Peyer's patch (tissue), 4 donors: ENCODE measurements at regions not wholly inside any gene's neighbourhood (a gene's known extent, or its start where the extent isn't known, plus 50 kb on each side); places are given as distances from the start of the nearest gene placed in this dataset.

Experiments used
- DNase-seq, 3 donors: peaks; one replicate each; pipeline ENCODE4 v3.0.0-alpha.2; 2017 to 2019
- H3K27ac ChIP-seq, 4 donors: fragments of 200-600 bp; sonication (generic); one replicate each; pipeline ENCODE4 v1.5.1; 2016 to 2019
- H3K27me3 ChIP-seq, 2 donors: fragments of 200-600 bp; sonication (generic); one replicate each; pipeline ENCODE4 v1.5.1; 2019
- H3K36me3 ChIP-seq, 3 donors: fragments of 200-600 bp; sonication (generic); one replicate each; pipeline ENCODE4 v1.5.1; 2016 to 2019
- H3K4me1 ChIP-seq, 4 donors: fragments of 200-600 bp; sonication (generic); one replicate each; pipeline ENCODE4 v1.5.1; 2016 to 2019
- H3K4me3 ChIP-seq, 4 donors: fragments of 200-600 bp; sonication (generic); 1 replicate in 3 of 4; 2 replicates in 1 of 4; pipeline ENCODE4 v1.5.1; 2016 to 2019; ENCODE audit warnings: mild to moderate bottlenecking in 1 of 4
- H3K9me3 ChIP-seq, 4 donors: fragments of 200-600 bp; sonication (generic); one replicate each; pipeline ENCODE4 v1.5.1; 2016 to 2019; ENCODE audit warnings: mild to moderate bottlenecking in 1 of 4
- CTCF ChIP-seq, 6 experiments: fragments of 450-650 bp in 4 of 6; fragments of 200-600 bp in 2 of 6; sonication (generic) in 1 of 6; IDR thresholded peaks; one replicate each; pipeline ENCODE4 v1.5.1; 2017 to 2019; ENCODE audit warnings: antibody characterized with exemption in 6 of 6, mild to moderate bottlenecking in 3 of 6, moderate library complexity in 1 of 6
- POLR2A ChIP-seq, 2 donors: fragments of 450-650 bp; IDR thresholded peaks; one replicate each; pipeline ENCODE4 v1.5.1; 2017; ENCODE audit warnings: antibody characterized with exemption in 2 of 2, mild to moderate bottlenecking in 2 of 2, moderate library complexity in 2 of 2

DNA sequence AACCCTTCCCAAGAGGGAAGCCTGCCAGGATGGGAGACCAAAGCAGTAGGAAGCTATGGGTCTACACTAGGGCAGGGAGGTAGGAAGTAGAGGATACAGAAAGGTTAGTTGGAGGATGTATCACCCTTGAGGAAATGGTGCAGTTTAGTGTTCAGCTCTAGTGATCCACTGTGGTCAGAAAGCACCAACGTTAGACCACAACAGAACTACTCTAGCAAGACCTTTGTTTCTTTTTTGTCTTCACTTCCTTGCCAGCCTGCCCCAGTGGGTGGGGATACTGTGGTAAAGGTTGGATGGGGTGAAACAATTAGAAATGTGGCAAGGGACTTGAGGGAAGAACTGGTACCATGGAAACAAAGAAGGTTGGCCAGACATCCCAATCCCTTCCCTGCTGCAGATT, 83.3 kb downstream of the DDIT4L start:
- no peak overlapping the region for H3K4me3 ChIP-seq
- TF ChIP-seq CTCF (IDR thresholded peaks at IDR 0.05): no peak
- TF ChIP-seq POLR2A (IDR thresholded peaks at IDR 0.05): no peak
- no peaks in the 10 kb centered on the region for H3K4me1 ChIP-seq
- DNase-seq: peak in 2 of 3 donors; percentile 44 to 47
- no peaks in the 10 kb centered on the region for H3K9me3 ChIP-seq
- no peaks in the 10 kb centered on the region for H3K27me3 ChIP-seq
- no peaks in the 10 kb centered on the region for H3K36me3 ChIP-seq
- no peak overlapping the region for H3K27ac ChIP-seq

DNA sequence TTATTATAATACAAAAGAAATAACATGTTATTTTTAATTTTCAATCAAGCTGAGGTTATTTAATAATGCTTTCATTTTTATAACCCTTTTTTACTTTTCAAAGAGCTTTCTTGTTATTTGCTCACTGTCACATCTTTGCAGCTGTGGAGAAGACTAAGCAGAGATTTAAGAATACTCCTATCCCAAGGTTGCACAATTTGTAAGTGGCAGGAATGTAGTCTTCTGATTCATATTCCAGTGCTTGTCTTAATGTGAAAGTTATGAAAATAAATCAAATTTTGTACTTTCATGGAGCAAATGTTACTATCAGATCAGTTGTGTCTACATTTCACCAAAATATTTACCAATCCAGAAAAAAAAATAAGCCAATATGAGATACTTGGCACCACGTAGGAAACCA, 86.6 kb downstream of the DDIT4L start:
- DNase-seq: no peak
- Histone ChIP-seq H3K27ac (no peak overlapping the region), H3K4me1 (no peaks in the 10 kb centered on the region), H3K27me3 (no peaks in the 10 kb centered on the region), H3K4me3 (no peak overlapping the region), H3K9me3 (no peaks in the 10 kb centered on the region), H3K36me3 (no peaks in the 10 kb centered on the region)
- no peak for TF ChIP-seq CTCF (IDR thresholded peaks at IDR 0.05)
- no peak for TF ChIP-seq POLR2A (IDR thresholded peaks at IDR 0.05)

DNA sequence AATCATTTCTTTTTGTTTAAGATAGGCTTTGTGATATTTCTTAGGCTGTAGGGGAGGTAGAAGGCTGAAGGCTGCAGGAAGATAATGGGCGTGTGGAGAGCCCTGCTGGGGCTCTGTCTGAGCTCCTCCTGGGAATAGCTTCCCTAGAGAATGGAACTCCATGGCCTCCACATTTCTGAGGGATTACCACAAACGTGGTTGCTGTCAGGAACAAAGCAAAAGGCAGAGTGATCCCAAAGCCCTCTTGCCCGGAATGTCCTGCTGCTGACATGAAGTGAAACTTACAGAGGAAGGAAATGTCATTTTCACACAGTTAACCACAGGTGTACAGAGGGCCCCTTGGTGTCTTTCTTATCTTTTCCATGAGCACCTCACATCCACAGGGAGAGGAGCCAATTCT, 89.3 kb downstream of the DDIT4L start:
- no peak overlapping the region for H3K27ac ChIP-seq
- no peak overlapping the region for H3K4me3 ChIP-seq
- TF ChIP-seq POLR2A (IDR thresholded peaks at IDR 0.05): no peak
- TF ChIP-seq CTCF (IDR thresholded peaks at IDR 0.05): no peak
- H3K27me3 ChIP-seq: no peaks in the 10 kb centered on the region
- no peak for DNase-seq
- H3K9me3 ChIP-seq: no peaks in the 10 kb centered on the region
- no peaks in the 10 kb centered on the region for H3K36me3 ChIP-seq
- no peaks in the 10 kb centered on the region for H3K4me1 ChIP-seq

DNA sequence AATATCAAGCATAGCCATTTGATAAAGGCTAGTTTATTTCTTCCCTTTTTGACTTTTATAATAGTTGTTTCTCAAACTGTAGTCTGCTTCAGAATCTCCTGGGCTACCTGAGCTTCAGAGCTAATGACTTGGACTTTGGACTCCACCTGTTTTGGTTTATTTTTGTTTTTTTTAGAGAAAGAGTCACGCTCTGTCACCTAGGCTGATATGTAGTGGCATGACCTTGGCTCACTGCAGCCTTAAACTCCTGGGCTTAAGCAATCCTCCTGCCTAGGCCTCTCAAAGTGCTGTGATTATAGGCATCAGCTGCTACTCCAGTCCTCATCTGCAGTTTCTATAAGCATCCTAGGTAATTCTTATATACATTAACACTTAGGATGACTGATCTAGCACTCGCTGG, 90.5 kb downstream of the DDIT4L start:
- H3K27me3 ChIP-seq: no peaks in the 10 kb centered on the region
- no peaks in the 10 kb centered on the region for H3K9me3 ChIP-seq
- no peak overlapping the region for H3K4me3 ChIP-seq
- no peaks in the 10 kb centered on the region for H3K4me1 ChIP-seq
- TF ChIP-seq CTCF (IDR thresholded peaks at IDR 0.05) (no peak), POLR2A (IDR thresholded peaks at IDR 0.05) (no peak)
- H3K36me3 ChIP-seq: no peaks in the 10 kb centered on the region
- DNase-seq: no peak
- no peak overlapping the region for H3K27ac ChIP-seq

GRCh38 chr4:100098681-100099080, 91.6 kb downstream of the DDIT4L start:
- TF ChIP-seq POLR2A (IDR thresholded peaks at IDR 0.05): no peak
- no peak for TF ChIP-seq CTCF (IDR thresholded peaks at IDR 0.05)
- H3K27ac ChIP-seq: no peak overlapping the region
- H3K9me3 ChIP-seq: no peaks in the 10 kb centered on the region
- H3K4me1 ChIP-seq: peaks cover 0 to under 1% (median 0%) of the 10 kb centered on the region in 4 donors
- no peaks in the 10 kb centered on the region for H3K27me3 ChIP-seq
- no peak for DNase-seq
- no peaks in the 10 kb centered on the region for H3K36me3 ChIP-seq
- H3K4me3 ChIP-seq: no peak overlapping the region

DNA sequence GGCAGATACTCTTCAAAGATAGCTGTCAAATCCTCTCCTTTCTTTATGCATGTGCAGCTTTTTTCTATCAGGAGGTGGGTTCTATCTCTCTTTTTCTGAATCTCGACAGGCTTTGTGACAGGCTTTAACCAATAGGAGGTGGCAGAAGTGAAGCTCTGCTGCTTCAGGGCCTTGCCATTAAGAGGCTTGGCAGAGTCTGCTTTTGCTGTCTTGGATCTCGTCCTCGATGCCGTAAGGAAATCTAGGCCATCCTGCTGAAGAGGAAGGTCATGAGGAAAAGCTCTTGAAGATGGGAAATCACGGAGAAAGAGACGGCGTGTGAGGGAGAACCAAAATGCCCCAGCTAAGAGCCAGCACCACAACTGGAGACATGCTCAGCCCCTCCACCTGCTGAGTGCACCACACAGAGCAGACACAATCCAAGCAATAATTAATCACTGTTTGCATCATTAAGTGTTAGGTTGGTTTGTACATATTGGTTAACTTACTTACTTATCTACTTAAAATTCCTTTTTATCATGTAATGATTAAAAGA, 92.2 kb downstream of the DDIT4L start:
- TF ChIP-seq CTCF (IDR thresholded peaks at IDR 0.05): no peak
- no peak for TF ChIP-seq POLR2A (IDR thresholded peaks at IDR 0.05)
- Histone ChIP-seq H3K4me1 (peaks cover 0 to 6% (median 0%) of the 10 kb centered on the region in 4 donors), H3K27ac (no peak overlapping the region), H3K36me3 (no peaks in the 10 kb centered on the region), H3K9me3 (no peaks in the 10 kb centered on the region), H3K4me3 (no peak overlapping the region), H3K27me3 (no peaks in the 10 kb centered on the region)
- DNase-seq: no peak
